Stimulated activated effector memory CD8-positive, alpha-beta T cell treated with anti-CD3 and anti-CD28 coated beads, Interleukin-12 subunit alpha, Interleukin-12 subunit beta, amount 100 ng/mL, for 72 hours (primary cell): ENCODE measurements at regions not wholly inside any gene's neighbourhood (a gene's known extent, or its start where the extent isn't known, plus 50 kb on each side); places are given as distances from the start of the nearest gene placed in this dataset.

Experiments used
- ATAC-seq: fragments of 150-1000 bp; cut with Tn5 transposase; 2 replicates; pipeline ENCODE4 v1.10.0; 2021
- DNase-seq, 2 donors: peaks; one replicate each; pipeline ENCODE4 v3.0.0; 2021 to 2022; ENCODE audit warnings: low spot score in 2 of 2
- H3K27ac Mint-ChIP-seq: one replicate; pipeline ENCODE4 v1.8.0; 2022; ENCODE audit warnings: mild to moderate bottlenecking, mixed read lengths
- H3K36me3 Mint-ChIP-seq: one replicate; pipeline ENCODE4 v1.8.0; 2022; ENCODE audit warnings: mild to moderate bottlenecking, mixed read lengths
- H3K4me1 Mint-ChIP-seq: one replicate; pipeline ENCODE4 v1.8.0; 2022; ENCODE audit warnings: mixed read lengths
- H3K4me3 Mint-ChIP-seq: one replicate; pipeline ENCODE4 v1.8.0; 2022; ENCODE audit warnings: mild to moderate bottlenecking, mixed read lengths
- H3K9me3 Mint-ChIP-seq: one replicate; pipeline ENCODE4 v1.8.0; 2022; ENCODE audit warnings: mixed read lengths

DNA sequence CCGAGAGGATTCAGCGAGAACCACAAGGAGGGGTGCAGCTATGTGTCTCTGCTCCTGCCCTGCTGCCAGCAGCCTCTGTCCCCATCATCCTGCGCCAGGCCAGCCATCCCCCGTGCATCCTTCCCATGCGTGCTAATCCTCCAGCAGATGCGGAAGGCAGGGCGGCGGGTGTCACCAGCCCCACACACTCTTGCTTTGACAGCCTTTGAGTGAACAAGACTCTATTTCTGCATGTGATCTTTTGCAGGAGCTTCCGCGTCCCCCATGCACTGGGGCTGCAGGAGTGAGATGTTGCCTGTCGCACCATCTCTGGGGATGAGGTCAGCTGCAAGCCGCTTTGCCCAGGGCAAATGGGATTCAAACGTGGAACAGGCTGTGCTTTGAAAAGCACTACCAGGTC lies 58.0 kb upstream of the OLFM1 start:
- ATAC-seq (no peak), DNase-seq (no peak)
- H3K9me3 Mint-ChIP-seq: no peaks in the 10 kb centered on the region
- H3K36me3 Mint-ChIP-seq: no peaks in the 10 kb centered on the region
- no peak overlapping the region for H3K27ac Mint-ChIP-seq
- no peak overlapping the region for H3K4me3 Mint-ChIP-seq
- H3K4me1 Mint-ChIP-seq: no peaks in the 10 kb centered on the region

DNA sequence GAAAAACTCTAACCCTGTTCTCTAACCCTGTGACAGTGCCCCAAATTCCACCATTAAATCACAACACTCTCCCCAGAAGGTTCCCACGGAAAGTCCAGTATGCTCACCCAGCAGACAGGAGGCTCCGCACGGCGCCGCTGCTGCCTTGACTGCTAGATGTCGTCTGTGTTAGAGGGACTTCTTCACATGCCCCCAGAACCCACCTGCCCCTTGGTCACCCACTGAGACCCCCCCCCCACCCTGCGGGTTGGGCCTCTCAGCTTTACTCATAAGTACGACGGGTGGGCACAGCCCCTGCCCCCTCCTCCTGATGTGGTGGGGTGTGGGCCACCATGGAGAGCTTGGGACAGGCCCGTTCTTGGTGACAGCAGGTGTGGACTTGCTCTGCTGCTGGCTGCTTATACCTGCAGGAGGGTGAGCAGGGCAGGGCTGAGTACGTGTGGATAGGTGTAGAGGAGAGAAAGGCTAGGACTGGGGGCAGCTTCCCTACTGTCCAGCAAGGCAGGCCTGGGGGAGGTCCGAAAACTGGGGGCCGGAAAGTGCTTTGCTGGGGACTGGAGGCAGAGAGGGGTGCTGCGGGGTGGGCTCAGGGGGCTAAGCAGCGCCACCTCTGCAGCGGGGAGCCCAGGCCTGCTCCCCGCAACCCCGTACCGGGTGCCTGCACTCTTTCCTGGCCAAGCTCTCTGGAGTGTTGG lies 57.5 kb upstream of the OLFM1 start:
- ATAC-seq (no peak), DNase-seq (no peak)
- Mint-ChIP-seq H3K36me3 (no peaks in the 10 kb centered on the region), H3K4me3 (no peak overlapping the region), H3K9me3 (no peaks in the 10 kb centered on the region), H3K27ac (no peak overlapping the region), H3K4me1 (no peaks in the 10 kb centered on the region)

DNA sequence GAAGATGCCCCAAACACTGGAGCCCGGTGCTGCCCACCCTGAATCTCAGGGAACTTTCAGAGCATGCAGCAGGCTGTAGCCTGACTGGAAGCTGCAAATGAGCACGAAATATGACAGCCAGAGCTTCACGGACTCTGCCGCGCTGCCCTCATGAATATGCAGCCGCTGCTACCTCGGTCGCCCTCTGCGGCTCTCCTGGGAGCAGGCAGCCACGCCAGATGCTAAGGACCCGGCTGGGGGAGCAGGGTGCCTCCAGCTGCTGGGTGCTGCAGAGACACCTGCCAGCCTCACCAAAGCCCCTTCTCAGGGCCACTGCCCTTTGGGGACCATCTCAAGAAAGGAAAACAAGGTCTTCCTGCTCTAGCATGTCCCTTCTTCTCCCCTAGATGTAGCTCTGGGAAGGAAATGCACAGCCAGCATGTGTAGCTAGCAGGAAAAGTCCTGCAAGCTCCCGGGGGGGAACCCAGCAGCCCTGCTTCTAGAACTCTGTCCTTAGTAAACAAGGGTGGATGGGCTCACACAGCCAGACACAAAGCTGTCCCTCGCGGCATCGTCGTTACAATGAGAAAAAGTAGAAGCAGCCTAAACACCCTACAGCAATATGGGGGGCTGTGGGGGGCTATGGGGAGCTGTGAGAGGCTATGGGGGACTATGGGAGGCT lies 56.8 kb upstream of the OLFM1 start:
- Mint-ChIP-seq H3K4me1 (no peaks in the 10 kb centered on the region), H3K9me3 (no peaks in the 10 kb centered on the region), H3K4me3 (no peak overlapping the region), H3K36me3 (no peaks in the 10 kb centered on the region), H3K27ac (no peak overlapping the region)
- DNase-seq (no peak), ATAC-seq (no peak)

DNA sequence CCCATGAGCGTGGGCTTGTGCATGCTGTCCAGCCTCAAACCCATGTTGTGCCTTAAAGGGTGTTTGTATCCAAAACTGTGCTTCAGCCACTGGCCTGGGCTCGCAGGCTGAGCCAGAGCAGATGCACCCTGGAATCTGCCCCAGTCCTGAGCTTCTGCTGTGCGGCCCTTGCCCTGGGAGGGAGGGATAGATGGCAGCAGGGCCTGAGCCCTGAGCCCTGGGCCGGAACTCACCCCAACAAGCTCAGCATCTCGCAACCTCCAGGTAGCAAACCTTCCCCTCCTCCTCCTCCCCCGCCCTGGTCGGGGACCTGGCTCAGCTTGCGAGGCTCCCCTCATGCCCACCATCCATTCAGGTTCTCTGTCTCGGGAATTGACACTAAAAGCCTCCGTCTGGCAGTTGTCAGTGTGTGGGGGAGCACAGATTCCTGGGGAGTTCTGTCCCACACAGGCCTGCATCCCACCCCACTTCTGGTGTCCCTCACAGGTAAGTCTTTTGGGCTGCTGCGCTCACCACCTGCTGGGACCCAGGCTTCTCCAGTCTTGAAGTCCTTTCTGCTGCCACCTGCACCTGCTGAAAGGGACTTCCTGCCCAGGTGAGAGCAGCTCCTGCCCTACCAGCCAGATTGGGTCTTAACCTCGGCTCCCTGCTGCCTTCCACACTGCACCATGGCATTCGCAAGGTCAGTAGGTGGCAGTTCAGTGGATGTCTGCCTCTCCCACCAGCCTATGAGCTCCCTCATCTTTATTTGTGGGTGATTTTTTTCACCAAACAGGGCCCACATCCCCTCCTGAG lies 55.2 kb upstream of the OLFM1 start:
- Mint-ChIP-seq H3K36me3 (no peaks in the 10 kb centered on the region), H3K9me3 (no peaks in the 10 kb centered on the region), H3K4me1 (no peaks in the 10 kb centered on the region), H3K4me3 (no peak overlapping the region), H3K27ac (no peak overlapping the region)
- no peak for DNase-seq
- ATAC-seq: no peak

DNA sequence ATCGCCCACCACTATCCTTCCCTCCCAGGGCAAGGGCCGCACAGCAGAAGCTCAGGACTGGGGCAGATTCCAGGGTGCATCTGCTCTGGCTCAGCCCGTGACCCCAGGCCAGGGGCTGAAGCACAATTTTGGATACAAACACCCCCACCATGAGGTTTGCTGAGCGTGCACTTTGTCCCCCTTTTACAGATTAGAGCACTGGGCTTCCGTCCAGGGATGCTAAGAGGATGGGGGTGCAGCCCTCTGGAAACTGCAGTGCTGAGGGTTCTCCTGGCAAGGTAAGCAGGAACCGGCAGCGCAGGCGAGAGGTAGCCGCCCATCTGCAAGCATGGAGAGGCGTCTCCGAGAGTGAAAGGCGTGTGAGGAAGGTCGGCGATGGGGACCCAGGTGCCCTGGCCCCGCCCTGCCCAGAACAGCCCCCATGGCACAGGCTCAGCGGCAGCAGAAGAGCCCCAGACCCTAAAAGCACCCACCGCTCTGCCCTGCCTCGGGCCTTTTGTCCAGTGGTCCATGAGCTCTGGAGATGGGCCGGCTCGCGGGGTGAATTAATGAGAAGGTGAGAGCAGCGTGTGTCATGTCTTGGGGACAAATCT lies 54.5 kb upstream of the OLFM1 start:
- DNase-seq: no peak
- H3K27ac Mint-ChIP-seq: no peak overlapping the region
- H3K4me3 Mint-ChIP-seq: no peak overlapping the region
- H3K4me1 Mint-ChIP-seq: no peaks in the 10 kb centered on the region
- H3K9me3 Mint-ChIP-seq: no peaks in the 10 kb centered on the region
- no peak for ATAC-seq
- no peaks in the 10 kb centered on the region for H3K36me3 Mint-ChIP-seq

DNA sequence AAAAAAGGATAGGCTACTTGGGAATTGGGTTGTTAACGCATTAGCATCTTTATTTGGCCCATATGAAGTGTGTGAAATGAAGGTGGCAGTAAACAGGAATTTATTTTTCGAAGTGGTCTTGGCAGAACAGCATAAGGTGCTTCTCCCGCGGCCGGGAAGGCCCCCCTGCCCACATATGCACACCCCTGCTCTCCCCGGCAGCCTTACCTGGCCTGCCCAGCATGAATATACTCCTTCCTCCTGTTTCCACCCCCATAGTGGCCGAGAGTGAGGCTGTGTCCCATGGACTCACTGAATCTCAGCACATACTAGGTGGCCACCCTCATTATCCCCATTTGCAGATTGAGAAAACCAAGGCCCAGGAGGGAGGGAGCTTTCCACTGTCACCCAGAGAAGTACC lies 54.0 kb upstream of the OLFM1 start:
- Mint-ChIP-seq H3K9me3 (no peaks in the 10 kb centered on the region), H3K4me1 (no peaks in the 10 kb centered on the region), H3K4me3 (no peak overlapping the region), H3K27ac (no peak overlapping the region), H3K36me3 (no peaks in the 10 kb centered on the region)
- no peak for DNase-seq
- no peak for ATAC-seq

DNA sequence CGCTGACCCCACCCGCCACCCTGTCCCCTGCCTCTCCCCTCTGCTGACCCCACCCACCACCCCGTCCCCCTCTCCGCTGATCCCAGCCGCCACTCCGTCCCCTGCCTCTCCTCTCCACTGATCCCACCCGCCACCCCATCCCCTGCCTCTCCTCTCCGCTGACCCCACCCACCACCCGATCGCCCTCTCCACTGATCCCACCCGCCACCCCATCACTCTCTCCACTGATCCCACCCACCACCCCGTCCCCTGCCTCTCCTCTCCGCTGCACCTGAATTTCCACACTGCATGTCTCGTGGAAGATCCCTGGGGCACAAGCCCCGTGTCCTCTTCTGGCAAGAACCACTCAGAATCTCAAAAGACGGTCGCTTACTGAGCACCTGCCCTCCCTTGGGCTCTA lies 53.4 kb upstream of the OLFM1 start:
- Mint-ChIP-seq H3K4me3 (no peak overlapping the region), H3K4me1 (no peaks in the 10 kb centered on the region), H3K36me3 (no peaks in the 10 kb centered on the region), H3K9me3 (no peaks in the 10 kb centered on the region), H3K27ac (no peak overlapping the region)
- ATAC-seq (no peak), DNase-seq (no peak)

DNA sequence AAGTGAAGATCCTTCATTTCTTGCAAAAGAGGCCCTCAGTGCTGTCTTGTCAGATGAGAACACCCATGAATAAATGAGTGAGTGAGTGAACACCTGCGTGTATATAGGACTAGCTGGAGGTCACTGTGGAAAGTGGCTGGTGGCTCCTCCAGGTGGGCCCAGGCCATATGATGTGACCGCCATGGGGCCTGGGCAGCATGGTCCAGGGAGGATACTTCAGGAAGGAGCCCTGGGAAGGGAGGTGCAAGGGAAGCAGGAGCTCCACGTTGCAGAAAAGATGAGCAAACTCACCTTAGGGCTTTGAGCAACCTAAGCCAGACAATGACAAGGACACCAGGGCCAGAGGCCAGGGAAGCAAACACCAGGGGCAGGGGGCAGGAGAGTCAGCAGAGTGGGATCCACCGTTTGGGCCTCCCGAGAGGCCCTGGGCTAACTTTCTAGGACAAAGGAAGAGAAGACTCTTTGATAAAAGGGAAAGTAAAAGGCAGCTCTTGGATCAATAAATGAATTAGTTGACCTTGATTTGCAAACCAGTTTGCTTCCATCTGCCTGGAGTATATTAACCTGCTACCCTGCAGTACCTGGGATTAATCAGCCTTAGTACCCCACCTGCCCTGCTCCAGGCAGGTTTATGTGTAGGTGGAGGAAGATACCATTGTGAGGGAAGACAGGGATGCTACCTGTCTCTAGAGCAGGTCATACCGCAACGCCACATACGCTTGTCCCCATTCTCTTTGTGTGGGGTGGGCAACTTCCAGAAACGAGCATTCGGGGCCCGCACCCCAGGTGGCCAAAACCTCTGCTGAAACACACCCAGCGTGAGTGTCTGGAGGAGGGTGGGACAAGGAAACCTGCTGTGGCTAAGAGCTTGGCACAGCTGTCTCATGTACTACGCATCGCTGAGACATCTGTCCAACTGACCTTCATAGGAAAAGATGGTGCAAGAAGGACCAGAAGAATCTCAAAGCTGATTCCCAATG lies 51.4 kb upstream of the OLFM1 start:
- ATAC-seq (no peak), DNase-seq (no peak)
- H3K27ac Mint-ChIP-seq: no peak overlapping the region
- no peaks in the 10 kb centered on the region for H3K4me1 Mint-ChIP-seq
- H3K36me3 Mint-ChIP-seq: no peaks in the 10 kb centered on the region
- no peak overlapping the region for H3K4me3 Mint-ChIP-seq
- no peaks in the 10 kb centered on the region for H3K9me3 Mint-ChIP-seq

DNA sequence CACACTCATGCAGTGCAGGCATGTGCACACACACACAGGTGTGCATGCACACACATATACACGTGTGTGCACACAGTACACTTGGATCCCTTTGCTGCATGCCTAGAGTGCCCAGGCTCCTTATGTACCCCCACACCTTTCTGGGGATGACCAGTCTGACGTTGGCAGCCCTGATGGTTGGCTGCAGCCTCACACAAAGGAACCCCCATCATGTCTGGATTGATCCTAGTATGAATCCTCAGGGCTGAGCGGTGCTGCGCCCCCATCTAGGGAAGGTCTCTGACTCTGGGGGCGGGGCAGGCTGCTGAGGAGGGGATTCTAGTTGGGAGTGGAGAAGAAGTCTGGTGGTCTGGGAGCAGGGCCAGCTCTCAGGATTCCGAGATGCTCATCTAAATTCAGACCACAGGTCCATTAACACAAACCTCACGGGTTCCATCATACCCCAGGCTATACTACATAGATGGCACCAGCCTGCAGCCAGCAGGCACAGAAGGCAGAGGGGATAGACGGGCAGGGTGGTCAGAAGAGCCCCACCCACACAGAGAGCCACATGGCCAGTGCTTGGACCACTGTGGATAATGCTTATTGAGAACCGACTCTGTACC lies 50.5 kb upstream of the OLFM1 start:
- no peak overlapping the region for H3K4me3 Mint-ChIP-seq
- no peak overlapping the region for H3K27ac Mint-ChIP-seq
- H3K36me3 Mint-ChIP-seq: no peaks in the 10 kb centered on the region
- ATAC-seq (no peak), DNase-seq (no peak)
- no peaks in the 10 kb centered on the region for H3K9me3 Mint-ChIP-seq
- H3K4me1 Mint-ChIP-seq: no peaks in the 10 kb centered on the region

DNA sequence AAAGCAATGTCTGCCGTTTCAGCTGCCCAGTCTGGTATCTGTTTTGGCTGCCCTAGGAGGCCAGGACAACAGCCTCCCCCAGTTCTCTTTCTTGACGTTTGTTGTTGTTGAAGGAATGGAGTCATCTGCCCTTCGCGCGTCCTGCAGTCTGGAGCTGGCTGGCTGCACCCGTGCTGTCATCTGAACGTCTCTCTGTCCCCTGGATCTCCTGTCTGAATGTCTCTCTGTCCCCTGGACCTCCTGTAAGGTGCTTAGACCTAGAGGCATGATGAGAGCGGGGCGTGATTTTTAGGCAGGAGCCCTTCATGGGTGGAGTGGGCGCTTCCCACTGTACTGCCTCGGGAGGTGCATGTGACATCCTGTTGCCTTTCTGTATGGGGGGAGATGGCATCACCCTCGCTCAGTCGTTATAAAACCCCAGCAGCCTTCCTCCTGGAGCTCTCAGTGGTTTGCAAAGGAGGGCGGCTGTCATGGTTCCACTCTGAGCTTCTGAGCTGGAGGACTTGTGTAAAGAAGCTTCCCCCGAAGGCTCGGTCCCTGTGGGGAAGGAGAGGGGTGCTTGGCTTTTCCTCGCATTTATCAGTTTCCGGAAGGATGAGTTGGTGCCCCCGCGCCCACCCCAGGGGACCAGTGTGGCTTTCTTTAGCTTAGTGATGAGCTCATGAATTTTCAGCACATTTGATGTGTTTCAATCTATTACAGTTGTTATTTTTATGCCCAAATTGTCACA lies 49.8 kb upstream of the OLFM1 start:
- Mint-ChIP-seq H3K27ac (no peak overlapping the region), H3K9me3 (no peaks in the 10 kb centered on the region), H3K4me1 (no peaks in the 10 kb centered on the region), H3K4me3 (no peak overlapping the region), H3K36me3 (no peaks in the 10 kb centered on the region)
- DNase-seq: no peak
- ATAC-seq: no peak
